Activated CD4-positive, alpha-beta T cell treated with anti-CD3 and anti-CD28 coated beads, Interleukin-2, amount 50 U/mL, for 48 hours (primary cell): ENCODE measurements at regions not wholly inside any gene's neighbourhood (a gene's known extent, or its start where the extent isn't known, plus 50 kb on each side); places are given as distances from the start of the nearest gene placed in this dataset.
A peak's percentile ranks its signal among the peaks of the same experiment; 100 is the strongest.

Source experiments
- DNase-seq, 2 experiments: peaks; one replicate each; pipeline ENCODE4 v3.0.0-alpha.2; 2020

- peak in 1 of 2 experiments; percentile 29 for DNase-seq
These were observed 906.0 kb downstream of the VRK1 start for GRCh38 chr14:97703006-97703760.

DNA sequence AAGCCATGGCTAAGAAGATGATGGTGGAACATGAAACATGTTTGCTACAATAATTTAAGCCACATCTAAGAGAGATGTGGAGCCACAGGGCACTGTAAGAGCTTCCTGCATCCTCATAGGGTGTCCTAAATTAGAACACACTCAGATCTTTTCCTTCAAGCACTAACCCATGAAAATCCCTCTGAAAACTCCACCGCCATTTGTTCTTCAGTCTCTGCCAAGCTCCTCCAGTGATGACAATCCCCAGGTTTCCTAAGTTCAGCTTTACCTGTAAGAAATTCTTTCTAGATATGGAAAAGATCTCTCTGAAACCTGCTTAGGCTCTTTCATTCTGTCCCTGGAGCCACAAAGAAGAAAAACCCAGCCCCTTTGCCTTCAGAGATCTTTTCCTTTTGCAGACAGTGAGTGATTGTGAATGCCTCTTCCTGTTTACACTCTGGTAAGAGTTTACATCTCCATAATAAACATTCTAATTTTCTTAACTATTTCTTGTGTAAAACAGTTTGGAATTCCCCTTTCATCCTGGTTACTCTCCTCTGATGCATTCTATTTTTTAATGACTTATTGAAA lies 907.2 kb downstream of the VRK1 start:
- no peak for DNase-seq

- no peak for DNase-seq
These were observed 907.9 kb downstream of the VRK1 start for GRCh38 chr14:97705107-97705506.

GRCh38 chr14:97705976-97706375 lies 908.8 kb downstream of the VRK1 start:
- DNase-seq = no peak

DNA sequence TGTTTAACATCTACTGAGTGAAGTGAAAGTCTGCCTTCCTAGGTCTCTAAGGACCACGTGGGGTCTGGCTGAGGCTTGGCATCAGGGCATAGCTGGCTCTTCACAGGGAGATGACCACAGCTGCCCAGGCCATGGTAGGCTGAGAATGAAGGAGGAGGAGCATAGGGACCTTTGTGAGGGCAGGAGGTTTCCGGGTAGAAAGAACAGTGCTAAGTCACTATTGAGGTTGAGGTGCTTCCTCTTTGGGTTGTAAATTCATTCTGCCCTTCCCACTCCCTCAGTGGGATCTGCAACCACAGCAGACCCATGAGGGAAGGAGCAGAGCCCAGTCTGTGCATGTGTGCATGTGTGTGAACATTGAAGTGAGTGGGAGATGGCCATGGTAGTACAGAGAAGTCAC lies 909.6 kb downstream of the VRK1 start:
- no peak for DNase-seq

- peak in 1 of 2 experiments; percentile 32 for DNase-seq
These were observed 910.4 kb downstream of the VRK1 start for GRCh38 chr14:97707603-97708002.

DNA sequence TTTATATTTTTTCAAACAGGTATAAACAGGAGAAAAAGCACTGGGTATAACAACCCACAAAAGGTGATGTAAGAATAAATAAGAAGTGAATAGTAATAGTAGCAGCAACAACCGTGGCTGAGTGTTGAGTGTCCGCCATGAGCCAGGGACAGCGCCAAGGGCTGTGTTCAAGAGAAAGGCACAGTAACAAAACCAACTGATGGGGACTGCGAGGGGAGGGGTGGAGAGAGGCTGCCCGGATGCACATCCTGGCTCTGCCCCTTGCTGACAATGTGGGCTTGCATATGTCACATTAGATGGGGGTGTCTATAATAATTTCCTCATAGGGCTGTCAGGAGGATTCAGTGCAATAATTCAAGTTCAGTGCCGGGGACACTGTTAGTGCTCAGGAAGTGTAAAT lies 912.4 kb downstream of the VRK1 start:
- no peak for DNase-seq

DNA sequence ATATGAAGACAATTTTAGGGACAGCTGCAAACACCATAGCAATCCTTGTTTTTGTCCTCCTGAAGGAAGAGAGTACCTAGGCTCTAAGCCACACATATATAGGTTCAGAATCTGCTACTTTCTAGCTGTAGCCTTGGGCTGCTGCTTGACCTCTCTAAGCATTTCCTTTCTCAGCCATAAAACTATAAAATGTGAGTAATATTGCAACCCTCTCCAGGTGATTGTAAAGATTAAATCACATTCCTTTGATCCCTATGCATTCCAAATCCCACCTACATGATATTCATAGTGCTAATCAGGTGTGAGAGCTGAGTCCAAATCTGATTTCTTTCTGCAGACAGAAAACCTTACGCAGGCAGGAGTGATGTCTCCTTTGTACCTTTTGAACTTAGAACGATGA lies 913.5 kb downstream of the VRK1 start:
- DNase-seq = no peak

DNA sequence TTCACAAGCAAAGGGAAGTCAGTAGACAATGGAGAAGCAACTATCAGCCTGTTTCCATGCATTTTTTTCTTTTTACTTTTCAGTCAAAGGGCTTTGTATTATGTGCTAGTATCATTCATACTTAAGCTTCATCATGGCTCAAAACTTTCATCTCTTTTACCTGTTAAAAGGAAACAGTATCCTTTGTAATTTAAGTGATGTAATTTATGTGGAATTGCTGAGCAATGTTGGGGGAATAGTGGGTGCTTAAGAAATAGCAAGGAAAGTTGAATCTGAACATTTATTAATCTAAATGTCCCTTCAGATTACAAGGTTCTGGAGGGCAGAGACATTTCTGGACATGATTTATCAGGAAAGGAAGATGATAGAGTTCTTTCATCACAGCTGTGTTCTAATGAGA lies 915.3 kb downstream of the VRK1 start:
- no peak for DNase-seq

DNA sequence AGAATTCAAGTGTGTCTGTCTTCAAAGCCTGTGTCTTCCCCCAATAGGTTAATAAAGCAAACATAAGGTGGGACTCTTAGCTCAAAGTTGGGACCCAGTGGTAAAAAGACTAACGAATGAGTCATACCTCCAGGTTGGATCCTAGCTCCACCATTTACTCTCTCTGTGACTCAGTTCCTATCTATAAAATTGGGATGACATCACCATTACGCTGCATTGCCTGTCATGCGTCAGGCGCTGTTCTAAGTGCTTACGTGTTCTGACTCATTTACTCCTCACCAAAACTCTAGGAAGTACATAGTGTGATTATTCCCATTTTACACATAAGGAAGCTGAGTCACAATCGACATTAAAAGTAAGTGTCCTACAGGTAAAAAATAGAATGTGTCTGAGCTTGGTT lies 915.8 kb downstream of the VRK1 start:
- DNase-seq = no peak

GRCh38 chr14:97718886-97719442 lies 921.8 kb downstream of the VRK1 start:
- no peak for DNase-seq

DNA sequence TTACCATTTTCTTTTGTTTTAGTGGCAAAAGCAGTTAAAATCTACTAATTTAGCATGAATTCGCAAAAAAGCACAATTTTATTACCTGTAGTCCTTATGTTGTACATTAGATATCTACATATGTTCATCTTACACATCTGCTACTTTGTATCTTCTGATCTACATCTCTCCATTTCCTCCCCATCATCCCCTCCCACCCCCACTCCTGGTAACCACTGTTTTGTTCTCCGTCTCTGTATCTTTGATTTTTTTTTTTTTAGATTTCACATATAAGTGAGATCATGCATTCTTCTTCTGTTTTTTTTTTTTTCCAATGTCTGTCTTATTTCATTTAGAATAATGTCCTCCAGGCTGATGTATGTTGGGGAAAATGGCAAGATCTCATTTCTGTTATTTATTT lies 922.7 kb downstream of the VRK1 start:
- no peak for DNase-seq

GRCh38 chr14:97723351-97723750 lies 926.2 kb downstream of the VRK1 start:
- no peak for DNase-seq

- DNase-seq = no peak
These were observed 926.6 kb downstream of the VRK1 start for GRCh38 chr14:97723819-97724218.

GRCh38 chr14:97724265-97724731 lies 927.1 kb downstream of the VRK1 start:
- peak; percentile 28 to 40 for DNase-seq

DNA sequence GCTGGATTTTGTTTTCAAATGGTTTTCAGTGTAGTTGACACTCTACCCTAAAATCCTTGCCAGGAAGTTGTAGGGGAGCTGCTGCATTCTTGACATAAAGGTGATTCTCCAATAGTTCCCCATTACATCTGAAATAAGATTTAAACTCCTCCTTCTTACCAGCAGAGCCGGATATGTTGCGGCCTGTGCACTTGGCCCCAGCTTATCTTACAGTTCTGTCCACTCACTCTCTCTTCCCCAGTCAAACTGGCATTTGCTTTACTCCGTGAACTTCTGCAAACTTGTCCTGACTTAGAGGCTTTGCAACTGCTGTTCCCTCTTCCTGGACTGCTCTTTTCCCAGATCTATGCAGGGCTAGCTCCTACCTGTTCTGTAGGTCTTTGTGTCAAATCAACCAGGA lies 929.5 kb downstream of the VRK1 start:
- DNase-seq = no peak

DNA sequence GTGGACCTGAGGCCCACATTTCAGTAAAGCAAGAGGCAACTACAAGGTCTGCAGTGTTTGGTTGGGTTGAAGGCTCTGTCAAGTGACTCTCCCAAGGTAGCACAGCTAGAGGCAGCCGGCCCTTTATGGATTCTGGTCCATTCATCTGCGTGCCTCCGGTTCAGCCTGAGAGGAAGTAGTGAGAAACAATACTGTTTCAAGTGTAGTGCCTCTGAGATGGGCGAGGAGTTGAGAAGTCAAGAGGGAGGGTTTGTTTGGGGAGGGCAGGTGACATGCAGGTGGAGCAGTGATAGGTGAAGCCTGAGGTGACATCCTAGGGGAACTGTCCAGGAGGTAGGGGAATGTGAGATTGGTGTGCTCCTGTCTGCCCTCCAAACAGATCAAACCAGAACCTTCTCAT lies 933.5 kb downstream of the VRK1 start:
- no peak for DNase-seq

DNA sequence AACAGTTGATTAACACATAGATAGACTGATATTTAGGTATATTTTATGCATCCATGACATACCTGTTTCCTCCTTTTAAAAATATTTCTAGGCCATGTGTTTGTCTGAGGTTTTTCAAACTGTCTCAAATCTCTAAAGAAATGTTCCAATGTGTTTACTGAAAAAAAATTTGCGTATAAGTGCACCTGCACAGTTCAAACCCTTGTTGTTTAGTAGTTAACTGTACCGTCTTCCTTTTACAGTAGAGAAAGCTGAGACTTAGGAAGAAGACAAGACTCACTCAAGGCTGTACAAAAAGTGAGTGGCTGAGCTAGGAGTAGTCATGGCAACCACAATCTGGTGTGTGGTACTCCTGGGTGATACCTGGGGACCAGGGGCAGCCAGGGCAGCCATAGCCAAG lies 934.6 kb downstream of the VRK1 start:
- no peak for DNase-seq

DNA sequence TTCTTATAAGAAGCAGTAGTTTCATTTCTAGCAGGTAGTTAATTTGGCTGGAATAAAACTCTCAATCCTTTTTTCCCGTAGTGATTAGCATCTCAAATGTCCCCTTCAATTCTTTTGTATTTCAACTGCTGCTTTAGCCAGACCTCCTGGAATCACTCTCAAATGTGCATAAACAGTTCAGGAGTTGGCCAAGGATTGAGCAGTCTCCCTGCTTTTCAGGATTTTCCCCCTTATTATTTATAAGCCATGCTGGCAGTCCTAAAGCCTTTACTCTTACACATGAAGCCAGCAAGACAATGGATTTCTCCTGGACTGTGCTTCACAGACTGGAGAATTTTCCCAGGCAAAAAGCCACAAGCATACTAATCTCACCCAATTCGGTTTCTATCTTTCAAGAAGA lies 950.1 kb downstream of the VRK1 start:
- DNase-seq = no peak

- no peak for DNase-seq
These were observed 951.4 kb downstream of the VRK1 start for GRCh38 chr14:97748616-97749015.

GRCh38 chr14:97757491-97757890 lies 960.3 kb downstream of the VRK1 start:
- DNase-seq = no peak

DNA sequence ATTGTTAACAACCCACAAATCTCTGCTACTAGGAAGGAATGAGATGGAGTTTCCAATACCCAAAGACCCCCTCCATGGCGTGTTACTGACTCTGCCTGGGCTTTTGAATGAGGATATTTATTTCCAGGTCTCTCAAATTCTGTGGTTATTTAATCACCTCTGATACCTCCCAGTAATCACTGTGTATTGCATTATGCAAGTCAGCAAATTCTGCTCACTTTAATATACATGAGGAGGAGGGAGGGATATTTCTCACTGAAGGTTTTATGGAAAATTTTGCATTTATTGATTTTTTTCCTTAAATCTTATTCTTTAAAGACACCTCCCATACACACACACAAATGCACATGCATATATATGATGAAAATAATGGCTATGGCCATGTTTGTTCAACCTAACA lies 962.9 kb downstream of the VRK1 start:
- no peak for DNase-seq

GRCh38 chr14:97762386-97762785 lies 965.2 kb downstream of the VRK1 start:
- no peak for DNase-seq

DNA sequence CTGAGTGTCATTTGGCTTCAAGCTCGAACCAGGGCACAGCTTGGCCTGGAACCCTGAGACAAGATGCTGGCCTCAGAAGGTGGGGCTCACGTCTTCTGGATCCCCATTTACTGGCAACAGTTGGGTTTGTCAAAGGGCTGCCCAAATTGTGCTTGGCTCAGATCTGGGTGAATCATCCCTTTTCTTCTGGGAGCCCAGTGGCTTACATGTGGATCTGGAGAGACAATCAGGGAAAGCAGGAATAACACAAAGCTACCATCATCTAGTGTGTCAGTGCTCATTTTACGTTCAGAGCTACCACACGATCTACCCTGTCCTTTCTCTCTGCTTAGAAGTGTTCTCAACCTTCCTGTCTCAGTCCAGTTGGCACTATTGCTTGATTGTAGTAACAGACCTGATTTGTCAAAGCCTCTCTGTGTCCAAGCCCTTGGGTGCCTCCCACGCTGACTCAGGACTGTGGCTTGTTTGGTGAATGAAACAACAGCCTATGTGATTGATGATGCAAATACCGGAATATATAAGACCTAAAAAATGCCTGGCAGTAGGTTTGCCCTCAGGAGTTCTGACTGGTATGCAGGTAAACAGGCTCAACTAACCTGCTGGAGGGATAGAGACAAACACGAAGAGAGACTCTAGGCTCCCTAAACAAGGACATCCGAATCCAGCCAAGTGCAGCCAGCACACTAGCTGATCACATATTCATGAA lies 974.3 kb downstream of the VRK1 start:
- no peak for DNase-seq
